Muscle of arm (tissue), 1 donor: ENCODE measurements at regions not wholly inside any gene's neighbourhood (a gene's known extent, or its start where the extent isn't known, plus 50 kb on each side); places are given as distances from the start of the nearest gene placed in this dataset.

Experiments used
- DNase-seq: peaks from one replicate; pipeline ENCODE4 v3.0.0-alpha.2; 2013

GRCh38 chr6:169839493-169839892 is 88.1 kb downstream of the ERMARD start:
- DNase-seq: no peak

GRCh38 chr6:169839029-169839481 is 87.6 kb downstream of the ERMARD start:
- no peak for DNase-seq

- no peak for DNase-seq
Measured at GRCh38 chr6:169838346-169839028, 87.1 kb downstream of the ERMARD start.

GRCh38 chr6:169837529-169838250 is 86.3 kb downstream of the ERMARD start:
- no peak for DNase-seq

GRCh38 chr6:169833258-169833794 is 81.9 kb downstream of the ERMARD start:
- no peak for DNase-seq

- DNase-seq: no peak
Measured at GRCh38 chr6:169832247-169832948, 81.0 kb downstream of the ERMARD start.

- peak; percentile 72 for DNase-seq
Measured at GRCh38 chr6:169831450-169832246, 80.2 kb downstream of the ERMARD start.
